ENCODE measurements at regions not wholly inside any gene's neighbourhood (a gene's known extent, or its start where the extent isn't known, plus 50 kb on each side); places are given as distances from the start of the nearest gene placed in this dataset.

GRCh38 chr9:24127519-24127918, 301.5 kb upstream of the ELAVL2 start:
- TF ChIP-seq GABPA (IDR thresholded peaks at IDR 0.05; ENCODE audit: low read depth), result no peak
- TF ChIP-seq POLR2AphosphoS5 (IDR thresholded peaks at IDR 0.05; ENCODE audit: low read depth), result no peak
- no peak for TF ChIP-seq CTCF (IDR thresholded peaks at IDR 0.05; ENCODE audit: insufficient read depth, low read length)
- TF ChIP-seq REST (IDR thresholded peaks at IDR 0.05; ENCODE audit: insufficient replicate concordance, low read depth), result no peak
- TF ChIP-seq SPI1 (IDR thresholded peaks at IDR 0.05; ENCODE audit: borderline replicate concordance, low read depth), result no peak
- no peaks in the 10 kb centered on the region for H3K27me3 ChIP-seq (ENCODE audit: insufficient read depth, poor library complexity, severe bottlenecking)
- H3K4me3 ChIP-seq (replicated peaks; ENCODE audit: insufficient read depth, low read length), result no peak overlapping the region
- no peak for DNase-seq (ENCODE audit: low read depth in 1 of 2, low spot score in 1 of 2)
- H3K27ac ChIP-seq (replicated peaks), result no peak overlapping the region

GRCh38 chr9:24118190-24118589, 292.1 kb upstream of the ELAVL2 start:
- Histone ChIP-seq H3K27me3 (ENCODE audit: insufficient read depth, poor library complexity, severe bottlenecking) (no peaks in the 10 kb centered on the region), H3K4me3 (replicated peaks; ENCODE audit: insufficient read depth, low read length) (no peak overlapping the region), H3K27ac (replicated peaks) (no peak overlapping the region)
- no peak for DNase-seq (ENCODE audit: low read depth in 1 of 2, low spot score in 1 of 2)
- TF ChIP-seq CTCF (IDR thresholded peaks at IDR 0.05; ENCODE audit: insufficient read depth, low read length) (no peak), REST (IDR thresholded peaks at IDR 0.05; ENCODE audit: insufficient replicate concordance, low read depth) (no peak), GABPA (IDR thresholded peaks at IDR 0.05; ENCODE audit: low read depth) (no peak), POLR2AphosphoS5 (IDR thresholded peaks at IDR 0.05; ENCODE audit: low read depth) (no peak), SPI1 (IDR thresholded peaks at IDR 0.05; ENCODE audit: borderline replicate concordance, low read depth) (no peak)

- TF ChIP-seq REST (IDR thresholded peaks at IDR 0.05; ENCODE audit: insufficient replicate concordance, low read depth) (no peak), POLR2AphosphoS5 (IDR thresholded peaks at IDR 0.05; ENCODE audit: low read depth) (no peak), GABPA (IDR thresholded peaks at IDR 0.05; ENCODE audit: low read depth) (no peak), CTCF (IDR thresholded peaks at IDR 0.05; ENCODE audit: insufficient read depth, low read length) (no peak), SPI1 (IDR thresholded peaks at IDR 0.05; ENCODE audit: borderline replicate concordance, low read depth) (no peak)
- DNase-seq (ENCODE audit: low read depth in 1 of 2, low spot score in 1 of 2), result peak in 1 of 2 experiments; percentile 0
- H3K27me3 ChIP-seq (ENCODE audit: insufficient read depth, poor library complexity, severe bottlenecking), result no peaks in the 10 kb centered on the region
- H3K4me3 ChIP-seq (replicated peaks; ENCODE audit: insufficient read depth, low read length), result no peak overlapping the region
- H3K27ac ChIP-seq (replicated peaks), result no peak overlapping the region
These were observed 270.7 kb upstream of the ELAVL2 start for GRCh38 chr9:24096756-24097155.

Measured in HL-60 (cell line).